ENCODE measurements at regions not wholly inside any gene's neighbourhood (a gene's known extent, or its start where the extent isn't known, plus 50 kb on each side); places are given as distances from the start of the nearest gene placed in this dataset.
"Not testable (repeated sequence)": the region's sequence is repeated elsewhere in the genome, so short reads cannot be mapped to it uniquely, and the experiment has no call there.

GRCh38 chr18:42549596-42549995 is 565.9 kb downstream of the RIT2 start:
- ATAC-seq (no peak), DNase-seq (no peak)
- intact Hi-C loops (cut with DNase I, micrococcal nuclease), result no loop called here

GRCh38 chr18:42552559-42552958 is 562.9 kb downstream of the RIT2 start:
- intact Hi-C loops (cut with DNase I, micrococcal nuclease); ATAC-seq; DNase-seq: not testable (repeated sequence)

- intact Hi-C loops (cut with DNase I, micrococcal nuclease), result no loop called here
- ATAC-seq, result no peak
- DNase-seq, result no peak
These were observed 556.3 kb downstream of the RIT2 start for GRCh38 chr18:42559069-42559690.

- ATAC-seq, result no peak
- intact Hi-C loops (cut with DNase I, micrococcal nuclease), result no loop called here
- DNase-seq, result no peak
These were observed 554.0 kb downstream of the RIT2 start for GRCh38 chr18:42561521-42561920.

GRCh38 chr18:42563995-42564394 is 551.5 kb downstream of the RIT2 start:
- intact Hi-C loops (cut with DNase I, micrococcal nuclease), result no loop called here
- ATAC-seq (no peak), DNase-seq (no peak)

GRCh38 chr18:42564761-42565160 is 550.7 kb downstream of the RIT2 start:
- intact Hi-C loops (cut with DNase I, micrococcal nuclease), result no loop called here
- DNase-seq (no peak), ATAC-seq (no peak)

- ATAC-seq (no peak), DNase-seq (no peak)
- intact Hi-C loops (cut with DNase I, micrococcal nuclease), result no loop called here
These were observed 546.7 kb downstream of the RIT2 start for GRCh38 chr18:42568773-42569172.

GRCh38 chr18:42574871-42575270 is 540.6 kb downstream of the RIT2 start:
- ATAC-seq (no peak), DNase-seq (no peak)
- intact Hi-C loops (cut with DNase I, micrococcal nuclease), result no loop called here

- intact Hi-C loops (cut with DNase I, micrococcal nuclease), result no loop called here
- DNase-seq (no peak), ATAC-seq (no peak)
These were observed 539.4 kb downstream of the RIT2 start for GRCh38 chr18:42576124-42576523.

- intact Hi-C loops (cut with DNase I, micrococcal nuclease), result no loop called here
- no peak for DNase-seq
- no peak for ATAC-seq
These were observed 536.7 kb downstream of the RIT2 start for GRCh38 chr18:42578792-42579191.

- ATAC-seq (no peak), DNase-seq (no peak)
- intact Hi-C loops (cut with DNase I, micrococcal nuclease), result no loop called here
These were observed 533.2 kb downstream of the RIT2 start for GRCh38 chr18:42582266-42582665.

GRCh38 chr18:42583283-42583731 is 532.2 kb downstream of the RIT2 start:
- ATAC-seq (no peak), DNase-seq (no peak)
- intact Hi-C loops (cut with DNase I, micrococcal nuclease), result no loop called here

GRCh38 chr18:42586601-42587000 is 528.9 kb downstream of the RIT2 start:
- intact Hi-C loops (cut with DNase I, micrococcal nuclease), result no loop called here
- DNase-seq, result no peak
- ATAC-seq, result no peak

- intact Hi-C loops (cut with DNase I, micrococcal nuclease), result no loop called here
- no peak for ATAC-seq
- DNase-seq, result no peak
These were observed 526.7 kb downstream of the RIT2 start for GRCh38 chr18:42588786-42589185.

GRCh38 chr18:42604820-42605219 is 510.7 kb downstream of the RIT2 start:
- DNase-seq, result no peak
- intact Hi-C loops (cut with DNase I, micrococcal nuclease), result no loop called here
- ATAC-seq, result no peak

GRCh38 chr18:42606886-42607495 is 508.5 kb downstream of the RIT2 start:
- ATAC-seq, result no peak
- intact Hi-C loops (cut with DNase I, micrococcal nuclease), result no loop called here
- DNase-seq, result no peak

GRCh38 chr18:42611134-42611533 is 504.4 kb downstream of the RIT2 start:
- DNase-seq, result no peak
- intact Hi-C loops (cut with DNase I, micrococcal nuclease), result no loop called here
- ATAC-seq, result no peak

- DNase-seq (no peak), ATAC-seq (peak; percentile 34)
- intact Hi-C loops (cut with DNase I, micrococcal nuclease), result no loop called here
These were observed 500.7 kb downstream of the RIT2 start for GRCh38 chr18:42614619-42615293.

GRCh38 chr18:42617221-42617620 is 498.3 kb downstream of the RIT2 start:
- ATAC-seq (no peak), DNase-seq (no peak)
- intact Hi-C loops (cut with DNase I, micrococcal nuclease), result no loop called here

GRCh38 chr18:42619771-42620170 is 495.7 kb downstream of the RIT2 start:
- ATAC-seq (no peak), DNase-seq (no peak)
- intact Hi-C loops (cut with DNase I, micrococcal nuclease), result no loop called here
